NCI-H1417 (cell line): ENCODE measurements at regions not wholly inside any gene's neighbourhood (a gene's known extent, or its start where the extent isn't known, plus 50 kb on each side); places are given as distances from the start of the nearest gene placed in this dataset.
"Not testable (repeated sequence)": the region's sequence is repeated elsewhere in the genome, so short reads cannot be mapped to it uniquely, and the experiment has no call there.

Experiments used
- DNase-seq, 3 experiments: peaks; one replicate each; lab custom pipeline; 2025; lab: John Stamatoyannopoulos, UW

DNA sequence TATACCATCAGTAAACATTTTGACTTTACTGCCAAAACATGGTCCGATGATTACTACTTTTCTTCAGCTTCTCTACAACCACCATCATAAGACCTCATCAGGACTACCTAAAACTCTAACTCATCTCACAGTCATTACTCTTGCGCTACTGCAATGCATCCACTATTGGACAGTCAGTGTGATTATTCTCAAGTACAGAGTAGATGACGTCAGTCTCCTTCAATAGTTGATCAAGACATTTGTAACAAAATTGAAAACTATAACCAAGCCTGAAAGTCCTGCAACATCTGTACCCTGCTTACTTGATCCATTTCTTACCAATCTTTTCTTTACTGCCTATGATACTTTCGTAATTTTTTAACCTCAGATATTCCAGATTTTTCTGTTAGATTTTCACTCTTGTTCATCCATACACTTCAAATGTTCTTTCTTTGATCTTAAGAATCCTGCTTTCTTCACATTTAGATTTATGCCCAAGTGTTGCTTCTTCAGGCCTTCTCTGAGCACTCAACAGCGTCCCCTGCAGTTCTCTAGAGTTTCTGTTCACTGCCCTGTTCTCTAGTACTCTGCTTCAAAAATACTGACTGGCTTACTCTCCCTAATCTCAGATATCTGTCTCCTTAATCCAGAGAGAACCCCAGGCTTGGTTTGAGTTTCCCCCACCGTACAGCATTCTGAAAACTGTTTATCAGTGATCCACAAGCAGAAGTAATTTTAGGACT, 1517.6 kb downstream of the STIM2 start:
- DNase-seq = no peak

DNA sequence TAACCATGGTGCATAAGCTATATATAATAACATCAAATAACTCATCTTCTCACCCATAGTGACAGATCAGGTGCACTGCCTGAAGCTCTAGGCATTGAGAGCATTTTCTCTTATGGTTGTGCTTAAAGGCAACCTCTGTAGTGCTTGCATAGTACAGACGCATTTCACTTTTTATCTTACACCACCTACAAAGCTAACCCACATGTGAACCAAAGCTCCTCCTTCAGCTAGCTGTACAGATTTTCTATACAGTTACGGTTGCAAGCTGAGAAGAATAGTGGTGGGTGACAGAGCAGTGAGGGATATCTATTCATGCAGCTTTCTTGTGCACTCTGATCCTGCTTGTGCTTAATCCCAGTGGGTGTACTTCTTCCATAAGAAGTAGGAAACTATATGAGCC, 1525.2 kb downstream of the STIM2 start:
- no peak for DNase-seq

DNA sequence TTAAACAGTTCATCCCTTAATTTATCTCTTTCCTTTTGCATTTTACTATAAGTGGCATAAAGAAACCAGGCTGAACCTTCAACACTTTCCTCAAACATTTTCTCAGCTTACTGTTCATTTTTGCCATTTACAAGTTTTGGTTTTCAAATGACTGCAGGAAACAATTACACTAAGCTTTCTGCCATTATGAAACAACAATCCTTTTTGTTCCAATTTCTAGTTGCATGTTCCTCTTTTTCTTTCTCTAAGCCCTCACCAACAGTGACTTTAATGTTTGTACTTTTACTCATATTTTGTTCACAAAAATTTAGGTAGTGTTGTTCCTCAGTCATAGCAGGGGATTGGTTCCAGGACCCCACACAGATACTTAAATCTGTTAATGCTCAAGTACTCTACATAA, 1526.1 kb downstream of the STIM2 start:
- no peak for DNase-seq

DNA sequence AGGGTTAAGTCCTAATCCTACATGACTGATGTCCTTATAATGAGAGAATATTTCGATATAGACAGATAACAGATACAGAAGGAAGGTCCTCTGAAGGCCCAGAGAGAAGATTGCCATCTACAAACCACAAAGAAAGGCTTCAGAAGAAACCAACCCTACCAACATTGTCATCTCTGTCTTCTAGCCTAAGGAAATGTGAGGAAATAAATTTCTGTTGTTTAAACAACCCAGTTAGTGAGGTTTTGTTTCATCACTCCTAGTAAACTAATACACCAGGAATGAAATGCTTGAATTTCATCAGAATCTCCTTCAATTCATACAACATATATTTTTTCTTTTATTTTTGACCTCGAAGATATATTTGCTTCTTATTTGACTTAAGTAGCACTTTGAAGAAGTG, 1527.8 kb downstream of the STIM2 start:
- DNase-seq = no peak

GRCh38 chr4:28391877-28392276, 1531.2 kb downstream of the STIM2 start:
- DNase-seq = no peak

DNA sequence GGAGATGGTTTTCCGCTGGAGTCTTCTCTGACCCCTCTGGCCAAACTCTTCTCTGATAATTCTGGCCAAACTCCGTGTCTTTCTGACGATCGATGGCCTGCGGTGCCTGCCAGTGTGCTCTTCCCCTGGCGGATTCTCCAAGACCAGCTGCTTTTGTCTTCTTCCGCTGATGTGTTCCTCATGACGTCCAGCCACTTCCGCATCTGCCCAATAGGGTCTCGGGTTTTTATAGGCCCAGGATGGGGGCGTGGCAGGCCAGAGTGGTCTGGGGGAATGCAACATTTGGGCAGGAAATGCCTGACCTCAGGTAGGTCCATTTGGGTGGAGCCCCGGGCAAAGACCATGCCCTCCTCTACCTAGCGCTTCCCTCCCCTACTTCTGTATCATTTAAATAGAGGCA, 1542.1 kb downstream of the STIM2 start:
- no peak for DNase-seq

DNA sequence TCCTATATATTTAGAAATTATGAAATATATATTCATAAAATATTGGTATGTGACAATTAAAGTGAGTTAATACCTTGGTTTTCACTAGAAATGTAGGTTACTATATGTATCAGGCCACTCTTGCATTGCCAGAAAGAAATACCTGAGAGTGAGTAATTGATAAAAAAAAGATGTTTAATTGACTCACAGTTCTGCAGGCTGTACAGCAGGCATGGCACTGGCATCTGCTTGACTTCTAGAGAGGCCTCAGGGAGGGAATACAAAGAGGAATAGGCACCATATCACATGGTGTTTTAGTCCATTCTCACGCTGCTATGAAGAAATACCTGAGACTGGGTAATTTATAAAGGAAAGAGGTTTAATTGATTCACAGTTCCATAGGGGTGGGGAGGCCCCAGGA, 1560.6 kb downstream of the STIM2 start:
- DNase-seq = no peak

GRCh38 chr4:28426251-28426650, 1565.6 kb downstream of the STIM2 start:
- DNase-seq = no peak

DNA sequence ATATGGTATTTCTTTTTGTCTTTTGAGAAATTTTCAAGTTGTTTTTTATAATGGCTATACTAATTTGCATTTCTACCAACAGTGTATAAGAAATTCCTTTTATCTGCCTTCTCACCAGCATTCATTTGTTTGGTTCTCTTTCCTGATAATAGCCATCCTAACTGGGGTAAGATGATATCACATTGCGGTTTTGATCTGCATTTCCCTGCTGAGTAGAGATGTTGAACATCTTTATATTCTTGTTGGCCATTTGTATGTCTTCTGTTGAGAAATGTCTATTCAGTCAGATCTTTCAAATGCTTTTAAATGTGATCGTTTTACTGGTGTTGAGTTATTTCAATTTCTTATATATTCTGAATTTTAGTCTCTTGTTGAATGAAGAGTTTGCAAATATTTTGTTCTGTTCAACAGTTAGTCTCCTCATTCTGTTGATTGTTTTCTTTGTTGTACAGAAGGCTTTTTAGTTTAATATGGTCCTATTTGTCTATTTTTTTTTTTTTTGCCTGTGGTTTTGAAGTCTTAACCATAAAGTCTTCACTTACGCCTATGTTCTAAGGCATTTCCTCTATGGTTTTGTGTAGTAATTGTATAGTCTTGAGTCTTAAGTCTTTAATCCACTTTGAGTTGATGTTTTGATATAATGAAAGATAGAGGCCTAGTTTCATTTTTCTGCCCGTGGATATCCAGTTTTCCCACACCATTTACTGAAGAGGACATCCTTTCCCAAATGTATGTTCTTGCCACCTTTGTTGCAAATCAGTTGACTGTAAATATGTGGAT, 1566.9 kb downstream of the STIM2 start:
- DNase-seq = no peak

DNA sequence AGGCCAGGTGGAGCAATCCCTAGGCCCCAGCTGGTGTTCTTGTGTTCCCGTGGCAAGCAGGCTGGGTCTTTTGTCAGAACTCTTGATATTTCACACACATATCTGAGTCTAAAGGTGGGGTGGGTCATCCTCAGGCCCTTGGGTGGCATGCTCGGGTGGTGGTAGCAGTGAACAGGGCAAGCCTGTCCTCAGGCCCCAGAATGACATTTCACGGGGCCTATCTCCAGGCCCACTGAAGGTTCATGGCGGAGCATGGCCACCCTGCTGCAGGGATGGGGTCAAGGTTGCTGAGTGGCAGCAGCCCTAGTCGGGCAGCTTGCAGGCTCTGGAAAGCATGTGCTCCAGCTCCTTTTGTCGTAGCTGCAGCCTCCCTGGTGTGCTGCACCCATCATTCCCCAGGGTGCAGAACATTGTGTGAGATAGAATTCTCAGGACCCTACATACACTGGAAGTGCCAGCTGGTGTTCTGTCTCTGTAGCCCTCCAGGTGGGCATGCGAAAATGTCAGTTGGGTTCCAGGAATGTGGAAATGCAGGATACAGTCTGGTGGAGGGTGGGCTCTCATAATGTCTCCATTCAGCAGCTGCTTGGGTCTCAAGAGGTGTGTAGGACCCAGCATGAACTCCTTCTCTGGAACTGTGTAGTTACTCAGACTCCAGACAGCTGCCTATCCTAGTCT, 1571.8 kb downstream of the STIM2 start:
- DNase-seq = no peak

DNA sequence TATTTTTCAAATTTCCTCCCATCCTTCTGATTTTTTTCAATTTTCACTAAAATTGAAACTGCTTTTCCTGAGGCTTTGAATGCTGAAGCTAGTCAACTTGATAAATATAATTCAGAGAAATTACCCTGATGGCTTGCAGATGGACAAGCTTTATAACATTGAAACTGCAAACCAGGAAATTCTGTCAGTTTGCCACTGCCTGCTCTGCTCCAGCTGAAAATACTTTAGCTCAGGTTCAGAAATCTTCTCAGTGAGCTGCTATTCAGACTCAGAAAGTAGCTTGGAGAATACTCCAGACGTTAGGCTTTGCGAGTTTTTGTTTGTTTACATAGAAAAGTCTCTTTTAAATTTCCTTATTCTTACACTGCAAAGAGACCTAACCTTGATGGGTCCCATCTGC, 1574.7 kb downstream of the STIM2 start:
- DNase-seq = no peak

- no peak for DNase-seq
Measured at GRCh38 chr4:28436191-28437080, 1575.8 kb downstream of the STIM2 start.

DNA sequence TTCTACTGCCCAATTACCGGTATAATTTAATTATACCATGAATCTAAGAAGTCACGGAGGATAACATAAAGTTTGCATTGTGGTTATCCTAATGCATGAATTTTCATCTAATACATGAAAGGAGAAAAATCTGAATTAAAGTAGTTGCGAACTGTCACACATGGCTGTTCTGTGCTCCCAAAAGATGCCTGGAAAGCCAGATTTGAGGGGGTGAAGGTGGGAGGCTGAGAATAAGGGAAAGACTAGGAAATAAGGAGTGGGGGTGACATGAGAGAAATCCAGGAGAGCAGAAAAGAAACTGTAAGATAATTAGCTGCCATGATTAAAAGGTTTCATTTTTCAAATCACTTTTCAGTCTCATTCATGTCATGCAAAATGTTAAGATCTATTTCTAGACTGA, 1582.7 kb downstream of the STIM2 start:
- DNase-seq = no peak

DNA sequence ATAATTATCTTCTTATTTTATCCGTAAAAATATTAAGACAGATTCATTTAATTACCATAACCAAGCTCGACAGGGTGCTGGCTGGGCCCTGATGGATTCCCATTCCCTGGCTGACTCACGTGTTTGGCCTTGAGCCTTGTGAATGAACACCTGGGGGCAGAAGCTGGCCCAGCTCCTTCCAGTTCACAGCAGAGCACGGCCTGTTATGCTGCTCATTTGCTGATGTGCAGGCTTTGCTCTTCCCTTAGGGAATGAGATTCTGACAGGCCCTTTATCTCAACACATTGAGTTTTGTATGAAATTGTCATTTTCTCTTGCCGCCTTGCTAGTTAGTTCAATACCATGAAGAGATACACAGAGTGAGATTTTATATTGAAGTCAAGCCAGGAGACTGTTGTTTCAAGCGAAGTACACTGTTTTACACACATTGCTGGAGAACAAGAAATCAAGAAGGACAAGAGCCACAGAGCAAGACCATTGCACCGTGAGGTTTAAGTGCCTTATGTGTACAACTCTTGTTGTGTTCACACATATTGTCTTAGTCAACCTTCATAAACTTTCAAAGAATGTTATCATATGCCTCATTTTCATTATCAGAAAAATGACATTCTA, 1583.3 kb downstream of the STIM2 start:
- DNase-seq = peak in 1 of 3 experiments; percentile 5

DNA sequence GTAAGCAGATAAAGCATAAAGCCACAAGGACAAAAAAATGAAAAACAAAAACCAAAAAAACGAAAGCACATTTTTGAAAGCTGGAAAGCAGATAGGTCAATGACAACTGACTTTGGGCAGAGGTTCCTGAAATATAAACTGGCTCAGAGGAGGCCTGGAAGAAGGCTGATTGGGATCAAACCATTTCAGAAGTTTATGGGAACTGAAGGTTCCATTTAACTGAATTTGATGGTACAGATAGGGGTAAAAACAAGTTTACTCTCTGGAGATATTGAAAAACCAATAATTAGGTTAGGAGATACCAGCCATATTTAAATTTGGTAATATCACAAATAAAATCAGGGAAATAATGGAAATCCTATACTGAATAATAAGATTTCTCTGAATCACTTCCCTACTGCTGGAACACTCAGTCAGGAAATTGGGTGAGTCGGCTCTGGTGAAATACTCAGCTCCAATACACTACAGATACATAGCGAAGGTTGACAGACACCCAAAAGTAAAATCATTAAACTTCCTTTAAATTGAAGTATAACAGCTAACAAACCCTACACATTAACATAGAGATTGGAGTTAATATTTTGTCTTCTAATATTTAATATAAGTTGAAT, 1584.3 kb downstream of the STIM2 start:
- no peak for DNase-seq

DNA sequence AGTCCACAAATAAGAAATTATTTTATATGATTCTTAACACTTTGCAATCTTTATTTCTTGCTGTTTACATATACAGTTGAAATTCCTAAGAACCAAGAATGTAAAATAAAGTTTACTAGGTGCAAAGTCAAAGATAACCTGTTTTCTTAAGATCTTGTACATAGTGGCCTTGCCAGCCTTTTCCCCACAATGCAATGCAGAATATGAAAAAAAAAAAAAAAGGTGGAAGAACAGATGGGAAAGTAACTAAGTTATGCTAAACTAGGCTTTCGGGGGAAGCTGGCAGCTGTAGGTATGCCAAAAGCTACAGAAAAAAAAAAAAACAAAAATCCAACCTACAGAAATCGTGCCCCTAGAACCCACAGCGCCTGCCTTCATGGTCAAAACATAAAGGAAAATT, 1588.4 kb downstream of the STIM2 start:
- DNase-seq = no peak

DNA sequence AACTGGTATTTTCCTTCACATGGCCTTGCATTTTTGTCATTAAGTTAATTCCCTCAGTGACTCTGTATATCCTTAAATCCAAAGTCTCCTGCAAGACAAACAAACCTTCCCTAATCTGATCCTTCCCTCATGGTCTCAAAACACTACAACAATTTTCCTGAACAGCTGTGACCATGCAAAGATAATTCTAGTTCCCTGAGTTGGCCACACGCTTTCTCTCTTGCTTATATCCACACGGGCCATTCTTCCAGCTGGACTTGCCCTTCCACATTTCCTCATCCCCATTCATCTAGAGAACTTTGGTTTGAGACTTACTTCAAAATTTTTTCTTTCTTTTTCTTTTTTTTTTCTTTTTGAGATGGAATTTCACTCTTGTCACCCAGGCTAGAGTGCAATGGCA, 1590.7 kb downstream of the STIM2 start:
- no peak for DNase-seq

- DNase-seq = peak in 1 of 3 experiments; percentile 33
Measured at GRCh38 chr4:28462766-28463700, 1602.4 kb downstream of the STIM2 start.

DNA sequence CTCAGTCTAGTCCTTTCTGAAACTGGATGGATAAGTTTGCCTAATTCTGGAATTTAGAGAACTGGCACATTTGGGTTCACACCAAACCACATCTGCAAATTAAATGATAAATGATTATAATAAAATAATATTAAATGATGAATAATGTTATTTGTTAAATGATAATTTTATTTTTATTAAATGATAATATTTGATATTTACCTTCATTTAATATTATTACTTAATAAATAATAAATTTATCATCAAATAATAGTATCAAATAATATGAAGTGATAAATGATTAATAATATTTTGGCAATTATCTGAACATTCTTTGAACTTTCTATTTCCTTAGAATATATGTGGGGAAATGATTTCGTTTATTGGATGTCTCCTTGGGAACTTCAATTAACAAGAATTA, 1604.2 kb downstream of the STIM2 start:
- DNase-seq = no peak

DNA sequence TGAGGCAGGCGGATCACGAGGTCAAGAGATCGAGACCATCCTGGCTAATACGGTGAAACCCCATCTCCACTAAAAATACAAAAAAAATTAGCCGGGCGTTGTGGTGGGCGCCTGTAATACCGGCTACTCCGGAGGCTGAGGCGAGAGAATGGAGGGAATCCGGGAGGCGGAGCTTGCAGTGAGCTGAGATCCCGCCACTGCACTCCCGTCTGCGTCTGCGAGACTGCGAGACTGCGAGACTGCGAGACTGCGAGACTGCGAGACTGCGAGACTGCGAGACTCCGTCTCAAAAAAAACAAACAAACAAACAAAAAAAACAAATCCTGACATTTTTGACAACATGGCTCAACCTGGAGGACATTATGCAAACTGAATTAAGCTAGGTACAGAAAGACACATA, 1606.2 kb downstream of the STIM2 start:
- DNase-seq = not testable (repeated sequence)
